ENCODE measurements at regions not wholly inside any gene's neighbourhood (a gene's known extent, or its start where the extent isn't known, plus 50 kb on each side); places are given as distances from the start of the nearest gene placed in this dataset.

- Histone ChIP-seq H3K4me2 (ENCODE audit: low read depth, low read length) (peak overlapping the region; percentile 70), H3K9me1 (ENCODE audit: insufficient read depth, low read length) (no peaks in the 10 kb centered on the region), H4K5ac (ENCODE audit: low read depth, low read length) (no peak overlapping the region), H3K18ac (ENCODE audit: low read depth, low read length) (no peak overlapping the region), H3K23ac (ENCODE audit: low read depth, low read length) (no peak overlapping the region), H3K4me1 (ENCODE audit: control insufficient read depth, insufficient read depth, low read length) (no peaks in the 10 kb centered on the region; the same call in 1 of the 2 replicates), H2BK5ac (ENCODE audit: low read depth, low read length, poor library complexity, severe bottlenecking) (no peak overlapping the region), H4K8ac (ENCODE audit: low read depth in 2 of 2, low read length in 2 of 2) (peak overlapping the region in 1 of 2 experiments; percentile 43; a peak in 1 of 4 replicates), H3K4ac (ENCODE audit: low read depth, low read length) (no peak overlapping the region), H2BK120ac (ENCODE audit: low read depth, low read length) (peak overlapping the region; percentile 72), H3K9me3 (ENCODE audit: control insufficient read depth, insufficient read depth, low read length) (no peaks in the 10 kb centered on the region), H2BK20ac (ENCODE audit: low read depth, low read length) (0 out of 2 replicates have a peak overlapping the region, but pooled peaks have one; percentile 5), H2AK9ac (replicated peaks; ENCODE audit: low read depth, low read length, poor library complexity) (no peak overlapping the region), H2AK5ac (ENCODE audit: low read depth, low read length) (no peak overlapping the region), H3K36me3 (ENCODE audit: control insufficient read depth, insufficient read depth, low read length) (no peaks in the 10 kb centered on the region), H4K20me1 (ENCODE audit: insufficient read depth, low read length) (no peaks in the 10 kb centered on the region), H2BK15ac (ENCODE audit: low read depth, low read length) (no peak overlapping the region), H3K4me3 (ENCODE audit: insufficient read depth, low read depth, low read length) (peak overlapping the region; percentile 30; the same call in 1 of the 2 replicates), H3K9ac (ENCODE audit: low read depth, low read length) (no peak overlapping the region), H2AFZ (replicated peaks; ENCODE audit: low read length, poor library complexity) (peak overlapping the region; percentile 65), H3K79me1 (ENCODE audit: low read depth in 1 of 2, low read length in 2 of 2) (no peaks in the 10 kb centered on the region), H3K56ac (ENCODE audit: extremely low read depth, insufficient read depth, low read length) (no peak overlapping the region), H3K27ac (ENCODE audit: insufficient read depth, low read length) (no peak overlapping the region), H3K14ac (replicated peaks; ENCODE audit: low read depth, low read length) (0 out of 2 replicates have a peak overlapping the region, but pooled peaks have one; percentile 32), H4K91ac (ENCODE audit: insufficient read depth, low read depth, low read length) (no peak overlapping the region), H3K27me3 (ENCODE audit: control insufficient read depth, insufficient read depth, low read length) (no peaks in the 10 kb centered on the region)
- DNase-seq (peak; percentile 68), ATAC-seq (ENCODE audit: low read depth) (peak; percentile 95)
- CTCF ChIA-PET = interaction anchor here (1.2 kb wide), 1 partner anchor 9 kb away, joined by 3 read pairs; no protein-coding TSS in a partner anchor
- in situ Hi-C loops (cut with MboI; ENCODE audit: low sequenced_read_pairs) = no loop called here
- WGBS, 2 experiments (ENCODE audit: extremely low coverage in 2 of 2, insufficient read length in 1 of 2) = no CpG with 5 or more reads among the region's 6 CpGs
- dilution Hi-C loops (cut with HindIII; ENCODE audit: low sequenced_read_pairs, unreplicated experiment) = no loop called here
- no TSS peak for BruUV-seq (replicated peaks)
- POLR2A ChIA-PET (ENCODE audit: unreplicated experiment) = no interaction called here
- intact Hi-C loops (cut with micrococcal nuclease) = no loop called here
- no peak for TF ChIP-seq SMC3 (IDR thresholded peaks at IDR 0.05; ENCODE audit: low read depth, low read length)
- TF ChIP-seq CTCF (conservative IDR thresholded peaks at IDR 0.05; ENCODE audit: low read depth, low read length) = no peak
- TF ChIP-seq RCOR1 (IDR thresholded peaks at IDR 0.05; ENCODE audit: insufficient replicate concordance, low read length) = no peak
- no peak for TF ChIP-seq ELK1 (IDR thresholded peaks at IDR 0.05; ENCODE audit: borderline replicate concordance, low read depth, low read length)
- no peak for TF ChIP-seq MXI1 (IDR thresholded peaks at IDR 0.05; ENCODE audit: borderline replicate concordance, low read depth, low read length)
- no peak for TF ChIP-seq RAD21 (IDR thresholded peaks at IDR 0.05; ENCODE audit: low read length)
- TF ChIP-seq POLR2A (IDR thresholded peaks at IDR 0.05; ENCODE audit: low read depth, low read length) = no peak
- TF ChIP-seq CHD1 (IDR thresholded peaks at IDR 0.05; ENCODE audit: low read depth, low read length) = no peak
- TF ChIP-seq CEBPB (IDR thresholded peaks at IDR 0.05; ENCODE audit: low read depth, low read length) = no peak
- TF ChIP-seq MAZ (IDR thresholded peaks at IDR 0.05; ENCODE audit: borderline replicate concordance, low read depth, low read length) = no peak
- TF ChIP-seq BHLHE40 (IDR thresholded peaks at IDR 0.05; ENCODE audit: low read depth, low read length) = no peak
- no peak for TF ChIP-seq MAFK (IDR thresholded peaks at IDR 0.05; ENCODE audit: low read depth, low read length)
- TF ChIP-seq NFE2L2 (IDR thresholded peaks at IDR 0.05; ENCODE audit: low read depth, low read length) = no peak
- no peak for TF ChIP-seq USF2 (IDR thresholded peaks at IDR 0.05; ENCODE audit: low read depth, low read length)
- no peak for TF ChIP-seq RFX5 (IDR thresholded peaks at IDR 0.05; ENCODE audit: low read depth, low read length)
Measured at GRCh38 chr4:124903995-124904722, 191.6 kb upstream of the ANKRD50 start.

Data from IMR-90 (cell line).